Stimulated activated naive CD8-positive, alpha-beta T cell treated with anti-CD3 and anti-CD28 coated beads, Interleukin-15, amount 100 ng/mL, for 72 hours (primary cell): ENCODE measurements at regions not wholly inside any gene's neighbourhood (a gene's known extent, or its start where the extent isn't known, plus 50 kb on each side); places are given as distances from the start of the nearest gene placed in this dataset.
A peak's percentile ranks its signal among the peaks of the same experiment; 100 is the strongest.

Experiments
- ATAC-seq: fragments of 150-1000 bp; cut with Tn5 transposase; 2 replicates; pipeline ENCODE4 v1.10.0; 2021; ENCODE audit warnings: mild to moderate bottlenecking, moderate library complexity
- DNase-seq, 2 donors: peaks; one replicate each; pipeline ENCODE4 v3.0.0; 2021 to 2022
- H3K27ac Mint-ChIP-seq, 2 donors: one replicate each; pipeline ENCODE4 v1.8.0; 2022; ENCODE audit warnings: mild to moderate bottlenecking in 2 of 2, mixed read lengths in 2 of 2, moderate library complexity in 2 of 2
- H3K27me3 Mint-ChIP-seq: one replicate; pipeline ENCODE4 v1.8.0; 2022; ENCODE audit warnings: mixed read lengths
- H3K4me1 Mint-ChIP-seq: one replicate; pipeline ENCODE4 v1.8.0; 2022; ENCODE audit warnings: mild to moderate bottlenecking, mixed read lengths
- H3K4me3 Mint-ChIP-seq, 2 donors: one replicate each; pipeline ENCODE4 v1.8.0; 2022; ENCODE audit warnings: mild to moderate bottlenecking in 2 of 2, mixed read lengths in 2 of 2, moderate library complexity in 1 of 2
- H3K9me3 Mint-ChIP-seq, 2 donors: one replicate each; pipeline ENCODE4 v1.8.0; 2022; ENCODE audit warnings: mixed read lengths in 2 of 2

DNA sequence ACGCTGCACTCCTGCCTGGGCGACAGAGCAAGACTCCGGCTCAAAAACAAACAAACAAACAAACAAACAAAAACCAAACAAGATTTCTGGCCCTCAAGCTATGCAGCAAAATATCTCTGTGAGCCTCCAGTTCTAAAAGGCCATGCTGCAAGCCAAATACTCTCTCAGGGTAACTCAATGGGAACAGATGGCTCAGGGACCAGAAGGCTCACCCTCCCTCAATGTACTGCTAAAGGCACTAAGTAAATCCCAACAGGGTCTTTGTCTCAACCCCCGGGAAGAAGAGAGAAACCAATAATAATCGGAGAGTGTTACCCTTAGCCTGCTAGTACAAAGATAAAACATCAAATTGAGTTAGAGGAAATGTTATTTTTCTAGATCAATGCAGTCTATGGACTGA lies 119.7 kb upstream of the ZC3H12C start:
- Mint-ChIP-seq H3K4me1 (peaks cover 28% of the 10 kb centered on the region), H3K27ac (no peak overlapping the region), H3K27me3 (peaks cover 24% of the 10 kb centered on the region), H3K9me3 (no peaks in the 10 kb centered on the region), H3K4me3 (no peak overlapping the region)
- no peak for ATAC-seq
- no peak for DNase-seq

GRCh38 chr11:109974523-109974922 lies 118.7 kb upstream of the ZC3H12C start:
- H3K4me3 Mint-ChIP-seq: no peak overlapping the region
- H3K4me1 Mint-ChIP-seq: peaks cover 22% of the 10 kb centered on the region
- peaks cover 20% of the 10 kb centered on the region for H3K27me3 Mint-ChIP-seq
- no peak overlapping the region for H3K27ac Mint-ChIP-seq
- ATAC-seq (no peak), DNase-seq (no peak)
- H3K9me3 Mint-ChIP-seq: no peaks in the 10 kb centered on the region

GRCh38 chr11:109978895-109979294 lies 114.3 kb upstream of the ZC3H12C start:
- DNase-seq (no peak), ATAC-seq (no peak)
- Mint-ChIP-seq H3K9me3 (no peaks in the 10 kb centered on the region), H3K27ac (no peak overlapping the region), H3K4me1 (peaks cover 2% of the 10 kb centered on the region), H3K4me3 (no peak overlapping the region), H3K27me3 (peaks cover 37% of the 10 kb centered on the region)

DNA sequence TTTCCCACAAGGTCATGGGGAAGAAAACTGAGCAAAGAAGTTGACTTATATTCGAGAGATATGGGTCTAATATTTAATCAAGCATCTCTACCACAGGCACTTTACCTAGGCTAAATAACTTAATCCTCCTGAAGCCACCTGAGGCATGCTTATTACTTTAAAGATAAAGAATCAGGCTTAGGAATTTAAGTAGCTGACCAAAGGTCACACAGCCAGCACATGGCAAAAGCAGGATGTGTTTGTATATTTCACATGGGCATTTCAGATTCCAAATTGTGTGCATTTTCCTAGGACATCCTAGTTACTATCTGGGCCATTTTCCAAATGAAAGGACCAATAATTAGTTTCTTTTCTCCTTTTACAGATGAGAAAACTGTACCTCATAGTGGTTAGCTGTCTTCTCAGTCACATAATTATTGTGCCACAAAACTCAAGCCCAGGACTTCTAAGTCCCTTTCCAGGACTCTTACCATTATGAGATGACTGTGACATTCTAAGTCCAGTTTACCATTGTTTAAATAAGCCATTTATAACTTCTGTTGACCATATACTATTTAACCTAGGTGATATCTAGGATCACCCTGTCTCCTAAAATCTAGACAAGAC lies 112.1 kb upstream of the ZC3H12C start:
- Mint-ChIP-seq H3K27me3 (peaks cover 26% of the 10 kb centered on the region), H3K4me1 (peaks cover 16% of the 10 kb centered on the region), H3K9me3 (no peaks in the 10 kb centered on the region), H3K4me3 (no peak overlapping the region), H3K27ac (no peak overlapping the region)
- DNase-seq (no peak), ATAC-seq (no peak)

GRCh38 chr11:109983358-109983757 lies 109.8 kb upstream of the ZC3H12C start:
- Mint-ChIP-seq H3K27ac (no peak overlapping the region), H3K9me3 (no peaks in the 10 kb centered on the region), H3K4me3 (no peak overlapping the region), H3K4me1 (peaks cover 16% of the 10 kb centered on the region), H3K27me3 (peaks cover 26% of the 10 kb centered on the region)
- ATAC-seq (no peak), DNase-seq (no peak)

- no peak for DNase-seq
- Mint-ChIP-seq H3K27me3 (peaks cover 24% of the 10 kb centered on the region), H3K27ac (no peak overlapping the region), H3K4me3 (peak overlapping the region in 1 of 2 donors; percentile 35), H3K9me3 (no peaks in the 10 kb centered on the region), H3K4me1 (peaks cover 16% of the 10 kb centered on the region)
- peak; percentile 81 for ATAC-seq
These were observed 108.4 kb upstream of the ZC3H12C start for GRCh38 chr11:109984634-109985289.

DNA sequence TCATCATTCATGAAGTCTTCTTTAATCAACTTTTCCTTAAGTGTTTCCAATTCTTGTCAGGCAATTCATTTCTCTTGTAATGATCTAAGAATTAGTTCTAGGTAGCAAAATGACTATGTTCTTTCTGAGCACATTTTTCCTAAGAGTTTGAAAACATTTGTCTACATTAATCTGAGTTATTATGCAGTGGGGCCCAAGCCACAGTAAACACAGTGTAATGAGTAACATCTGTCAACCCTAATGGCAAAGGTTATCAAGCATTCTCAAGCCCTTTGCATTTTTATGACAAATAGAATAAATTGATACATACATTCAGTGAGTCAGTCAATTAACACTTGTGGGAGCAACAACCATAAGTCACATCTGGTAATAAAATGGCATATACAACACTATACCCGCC lies 106.7 kb upstream of the ZC3H12C start:
- H3K27ac Mint-ChIP-seq: no peak overlapping the region
- ATAC-seq (peak; percentile 37), DNase-seq (no peak)
- peaks cover 14% of the 10 kb centered on the region for H3K27me3 Mint-ChIP-seq
- H3K4me3 Mint-ChIP-seq: no peak overlapping the region
- H3K4me1 Mint-ChIP-seq: peaks cover 16% of the 10 kb centered on the region
- no peaks in the 10 kb centered on the region for H3K9me3 Mint-ChIP-seq

DNA sequence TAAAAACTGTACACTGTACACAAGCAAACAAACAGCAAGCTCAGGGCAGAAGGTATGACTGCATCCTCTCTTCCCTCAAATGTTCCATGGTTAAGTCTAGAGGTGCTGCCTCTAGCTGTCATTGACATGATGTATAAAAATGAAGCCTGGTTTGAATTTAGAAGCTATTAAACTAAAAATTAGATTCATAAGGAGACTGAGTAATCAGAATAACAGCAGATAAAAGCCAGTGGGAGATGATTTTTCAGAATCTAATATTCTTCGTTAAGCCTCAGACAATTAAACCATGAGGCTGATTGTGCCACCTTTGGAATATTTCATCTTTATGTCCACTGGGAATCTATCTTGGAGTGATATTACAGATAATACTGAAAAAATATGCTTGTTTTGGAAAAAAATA lies 101.4 kb upstream of the ZC3H12C start:
- DNase-seq (no peak), ATAC-seq (no peak)
- no peaks in the 10 kb centered on the region for H3K27me3 Mint-ChIP-seq
- H3K27ac Mint-ChIP-seq: no peak overlapping the region
- no peak overlapping the region for H3K4me3 Mint-ChIP-seq
- H3K9me3 Mint-ChIP-seq: no peaks in the 10 kb centered on the region
- H3K4me1 Mint-ChIP-seq: no peaks in the 10 kb centered on the region

DNA sequence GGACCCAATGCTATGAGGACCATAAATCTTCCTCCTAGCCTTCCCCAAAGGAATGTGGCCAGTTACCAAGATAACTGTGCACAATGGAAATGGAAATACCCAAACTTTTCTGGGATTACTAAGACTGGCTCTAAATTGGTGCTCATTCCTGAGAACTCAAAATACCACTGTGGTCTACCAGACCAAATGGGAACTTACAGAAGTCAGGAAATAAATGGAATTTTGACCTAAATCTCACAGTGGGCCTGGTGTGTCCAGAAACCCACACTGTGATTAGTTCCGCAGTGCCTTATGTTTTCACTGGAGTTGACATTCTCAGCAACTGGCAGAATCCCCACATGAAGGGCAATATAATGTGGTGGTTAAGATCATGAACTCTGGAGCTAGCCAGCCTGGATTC lies 99.4 kb upstream of the ZC3H12C start:
- Mint-ChIP-seq H3K4me3 (no peak overlapping the region), H3K27ac (no peak overlapping the region), H3K4me1 (no peaks in the 10 kb centered on the region), H3K9me3 (no peaks in the 10 kb centered on the region), H3K27me3 (no peaks in the 10 kb centered on the region)
- DNase-seq (no peak), ATAC-seq (no peak)

- H3K4me1 Mint-ChIP-seq: no peaks in the 10 kb centered on the region
- H3K27me3 Mint-ChIP-seq: no peaks in the 10 kb centered on the region
- no peak for ATAC-seq
- DNase-seq: no peak
- no peak overlapping the region for H3K27ac Mint-ChIP-seq
- H3K4me3 Mint-ChIP-seq: no peak overlapping the region
- H3K9me3 Mint-ChIP-seq: no peaks in the 10 kb centered on the region
These were observed 98.3 kb upstream of the ZC3H12C start for GRCh38 chr11:109994907-109995306.

DNA sequence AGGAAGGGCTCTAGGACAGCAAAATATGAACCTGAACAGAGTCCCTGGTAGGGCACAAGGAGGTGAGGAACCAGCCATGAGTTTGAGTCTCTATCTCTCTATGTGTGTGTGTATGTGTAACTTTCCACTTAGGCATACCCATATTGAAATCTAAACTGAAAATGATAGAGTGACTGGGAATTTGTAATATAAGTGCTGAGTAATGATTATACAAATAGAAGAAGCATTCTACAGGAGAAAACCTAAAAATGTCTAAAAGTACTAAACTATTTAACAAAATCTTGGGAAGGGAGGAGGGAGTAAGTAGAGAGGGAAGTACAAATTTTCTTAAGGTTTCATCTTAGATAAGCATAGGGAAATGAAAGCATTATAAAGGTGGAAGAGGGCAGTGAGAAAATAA lies 97.1 kb upstream of the ZC3H12C start:
- no peaks in the 10 kb centered on the region for H3K4me1 Mint-ChIP-seq
- no peak overlapping the region for H3K4me3 Mint-ChIP-seq
- H3K27ac Mint-ChIP-seq: no peak overlapping the region
- ATAC-seq (no peak), DNase-seq (no peak)
- H3K9me3 Mint-ChIP-seq: no peaks in the 10 kb centered on the region
- no peaks in the 10 kb centered on the region for H3K27me3 Mint-ChIP-seq

DNA sequence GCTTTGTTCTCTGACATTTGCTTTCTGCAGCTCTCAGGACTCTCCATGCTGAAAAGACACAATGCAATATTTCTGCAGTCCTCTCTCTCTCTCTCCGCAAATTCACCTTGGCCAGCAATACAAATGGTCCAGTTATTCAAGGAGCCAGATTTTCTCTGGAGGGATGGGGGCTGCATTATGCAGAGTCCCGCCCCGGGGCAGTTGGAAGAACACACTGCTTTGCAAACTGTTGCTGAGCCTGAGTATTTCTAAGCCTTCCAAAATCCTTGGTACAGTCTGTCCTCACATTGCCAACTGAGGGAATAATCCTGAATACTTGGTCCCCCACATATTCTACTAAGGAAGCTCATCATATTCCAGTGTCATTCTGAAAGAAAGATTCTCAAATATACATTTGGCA lies 94.3 kb upstream of the ZC3H12C start:
- H3K9me3 Mint-ChIP-seq: no peaks in the 10 kb centered on the region
- ATAC-seq: no peak
- H3K27me3 Mint-ChIP-seq: no peaks in the 10 kb centered on the region
- no peak overlapping the region for H3K27ac Mint-ChIP-seq
- no peak for DNase-seq
- no peaks in the 10 kb centered on the region for H3K4me1 Mint-ChIP-seq
- no peak overlapping the region for H3K4me3 Mint-ChIP-seq

DNA sequence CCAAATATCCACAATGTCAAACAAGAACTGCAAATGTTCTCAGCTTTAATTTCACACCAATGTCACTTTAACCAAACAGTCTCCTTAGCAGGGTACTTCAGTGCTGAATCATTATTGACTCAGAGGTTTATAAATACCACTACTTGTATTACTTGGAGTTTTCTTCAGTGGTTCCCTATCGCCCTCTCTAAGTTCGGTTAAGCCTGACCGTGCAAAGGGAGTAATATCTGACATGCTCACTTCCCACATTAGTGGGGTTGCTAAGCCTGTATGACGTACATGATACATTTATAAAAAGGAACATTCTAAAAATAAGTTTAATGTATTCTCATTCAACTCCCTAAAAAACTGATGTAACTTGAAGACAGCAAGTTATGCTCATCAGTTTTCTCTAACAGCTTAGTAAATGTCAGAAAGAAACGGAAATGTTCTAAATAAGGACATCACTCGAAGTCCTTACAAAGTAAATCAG lies 93.1 kb upstream of the ZC3H12C start:
- DNase-seq (no peak), ATAC-seq (no peak)
- Mint-ChIP-seq H3K4me1 (no peaks in the 10 kb centered on the region), H3K9me3 (no peaks in the 10 kb centered on the region), H3K27me3 (no peaks in the 10 kb centered on the region), H3K4me3 (no peak overlapping the region), H3K27ac (no peak overlapping the region)

DNA sequence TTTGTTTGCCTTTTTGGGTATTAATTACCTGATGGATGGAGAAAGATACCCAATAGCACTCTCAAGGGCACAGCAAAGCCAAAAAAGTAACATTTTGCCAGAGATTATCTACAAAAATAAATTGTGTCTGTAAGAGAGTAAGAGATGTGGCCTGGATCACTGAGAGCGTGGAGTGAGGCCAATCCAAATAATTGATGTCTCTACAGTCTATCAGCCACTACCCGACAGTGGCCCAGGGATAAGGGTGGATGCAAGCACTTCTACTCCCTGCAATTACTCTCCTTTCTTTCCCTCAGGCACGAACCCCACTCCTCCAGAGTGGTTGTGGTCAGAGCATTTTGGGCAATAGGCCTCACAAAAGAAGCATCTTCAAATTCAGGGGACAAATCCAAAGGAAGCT lies 92.3 kb upstream of the ZC3H12C start:
- Mint-ChIP-seq H3K4me3 (no peak overlapping the region), H3K27ac (no peak overlapping the region), H3K4me1 (no peaks in the 10 kb centered on the region), H3K27me3 (no peaks in the 10 kb centered on the region), H3K9me3 (no peaks in the 10 kb centered on the region)
- DNase-seq (no peak), ATAC-seq (no peak)

GRCh38 chr11:110003426-110003825 lies 89.8 kb upstream of the ZC3H12C start:
- H3K27me3 Mint-ChIP-seq: no peaks in the 10 kb centered on the region
- no peaks in the 10 kb centered on the region for H3K4me1 Mint-ChIP-seq
- ATAC-seq (no peak), DNase-seq (no peak)
- H3K9me3 Mint-ChIP-seq: no peaks in the 10 kb centered on the region
- H3K4me3 Mint-ChIP-seq: no peak overlapping the region
- H3K27ac Mint-ChIP-seq: no peak overlapping the region

- no peaks in the 10 kb centered on the region for H3K4me1 Mint-ChIP-seq
- DNase-seq (no peak), ATAC-seq (no peak)
- peaks cover 9% of the 10 kb centered on the region for H3K27me3 Mint-ChIP-seq
- H3K9me3 Mint-ChIP-seq: peaks cover 13 to 24% of the 10 kb centered on the region in 2 donors
- no peak overlapping the region for H3K27ac Mint-ChIP-seq
- H3K4me3 Mint-ChIP-seq: no peak overlapping the region
These were observed 81.6 kb upstream of the ZC3H12C start for GRCh38 chr11:110011595-110011994.

DNA sequence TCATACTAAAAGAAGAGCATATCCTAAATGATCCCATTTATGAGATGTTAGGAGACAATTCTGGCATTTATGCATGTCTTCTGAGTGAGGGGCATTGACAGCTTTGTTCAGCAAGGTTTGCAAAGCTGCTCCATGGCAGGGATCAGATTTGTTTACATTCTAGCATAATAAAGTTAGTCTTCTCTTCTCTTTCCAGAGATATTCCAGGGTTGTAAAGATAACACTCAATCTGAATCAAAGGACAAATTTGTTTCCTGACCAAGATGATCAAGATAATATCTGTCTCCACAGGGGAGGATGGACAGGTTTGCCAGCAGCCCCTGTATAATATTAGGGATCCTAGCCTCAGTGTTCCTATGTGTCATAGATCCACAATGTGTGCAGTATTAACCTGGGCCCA lies 77.5 kb upstream of the ZC3H12C start:
- no peak for ATAC-seq
- Mint-ChIP-seq H3K27me3 (peaks cover 4% of the 10 kb centered on the region), H3K27ac (no peak overlapping the region), H3K4me3 (no peak overlapping the region), H3K4me1 (no peaks in the 10 kb centered on the region), H3K9me3 (peaks cover 13 to 18% of the 10 kb centered on the region in 2 donors)
- DNase-seq: no peak
